ENCODE measurements at regions not wholly inside any gene's neighbourhood (a gene's known extent, or its start where the extent isn't known, plus 50 kb on each side); places are given as distances from the start of the nearest gene placed in this dataset.

GRCh38 chrX:145886469-145886868 lies 68.8 kb downstream of the SLITRK2 start:
- no peak for TF ChIP-seq CTCF (IDR thresholded peaks at IDR 0.05; ENCODE audit: low read depth, low read length)
- TF ChIP-seq POLR2A (IDR thresholded peaks at IDR 0.05; ENCODE audit: extremely low read depth, insufficient read length): no peak

Data from NB4 (cell line).